ENCODE measurements at regions not wholly inside any gene's neighbourhood (a gene's known extent, or its start where the extent isn't known, plus 50 kb on each side); places are given as distances from the start of the nearest gene placed in this dataset.
"Not testable (repeated sequence)": the region's sequence is repeated elsewhere in the genome, so short reads cannot be mapped to it uniquely, and the experiment has no call there.

DNA sequence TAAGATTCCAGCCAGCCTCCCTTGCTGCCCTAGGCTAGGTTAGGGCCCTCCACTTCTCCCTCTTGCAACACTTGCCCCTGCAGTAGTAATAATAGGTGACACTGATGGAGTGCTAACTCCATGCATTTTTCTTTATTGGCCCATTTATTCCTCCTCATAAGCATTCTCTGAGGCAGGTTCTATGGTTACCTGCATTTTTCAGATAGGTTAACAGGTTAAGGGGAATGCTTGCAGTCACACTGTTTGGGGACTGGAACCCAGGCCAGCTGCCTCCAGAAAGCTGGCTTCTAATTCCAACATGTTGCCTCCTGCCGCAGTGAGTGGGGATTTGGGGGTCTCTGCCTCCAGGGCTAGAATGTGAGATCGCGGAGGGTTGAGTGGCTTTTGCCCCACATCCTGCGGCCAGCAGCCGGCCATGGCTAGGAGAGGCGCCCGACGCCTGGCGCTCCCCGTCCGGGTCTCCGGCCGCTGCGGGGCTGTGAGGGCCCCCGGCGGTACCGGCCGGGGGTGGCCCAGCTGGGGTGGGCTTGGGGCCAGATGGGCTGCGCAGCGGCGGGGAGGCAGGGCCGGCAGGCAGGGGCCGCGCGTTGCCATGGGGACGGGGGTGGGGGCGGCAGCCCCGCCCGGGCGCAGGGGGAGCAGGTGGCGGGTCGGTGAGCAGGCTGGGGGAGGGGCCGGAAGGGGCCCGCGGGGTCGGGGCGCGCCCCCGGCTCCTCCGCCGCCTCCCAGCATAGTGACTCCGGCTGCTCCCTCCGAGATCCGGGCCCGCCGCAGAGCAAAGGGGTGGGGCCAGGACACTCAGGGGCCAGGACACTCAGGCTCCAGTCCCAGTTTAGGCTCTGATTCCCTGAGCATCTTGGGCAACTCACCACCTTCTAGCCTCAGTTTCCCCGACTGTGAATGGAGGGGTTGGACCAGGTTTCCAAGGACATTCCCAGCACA is 68.4 kb upstream of the SSBP3 start:
- peaks cover 36% of the 10 kb centered on the region for H3K4me1 ChIP-seq (ENCODE audit: insufficient read depth, insufficient read length)
- DNase-seq (ENCODE audit: low read depth, low spot score), result no peak
- H3K36me3 ChIP-seq (ENCODE audit: insufficient read depth, insufficient read length, low read length), result no peaks in the 10 kb centered on the region
- peaks cover 10% of the 10 kb centered on the region for H3K27me3 ChIP-seq (ENCODE audit: insufficient read depth, insufficient read length)
- H3K4me3 ChIP-seq (ENCODE audit: insufficient read length, low read depth), result peak overlapping the region; percentile 33
- no peaks in the 10 kb centered on the region for H3K9me3 ChIP-seq (ENCODE audit: insufficient read depth, low read length)
- H3K9ac ChIP-seq (ENCODE audit: insufficient read length, low read depth), result peak overlapping the region; percentile 73
- TF ChIP-seq ZNF274 (IDR thresholded peaks at IDR 0.05; ENCODE audit: low read depth, low read length), result no peak
- TF ChIP-seq YY1 (IDR thresholded peaks at IDR 0.05; ENCODE audit: insufficient read depth, insufficient read length), result no peak
- no peak for TF ChIP-seq SUZ12 (IDR thresholded peaks at IDR 0.05; ENCODE audit: extremely low read depth, insufficient read depth, insufficient read length)

DNA sequence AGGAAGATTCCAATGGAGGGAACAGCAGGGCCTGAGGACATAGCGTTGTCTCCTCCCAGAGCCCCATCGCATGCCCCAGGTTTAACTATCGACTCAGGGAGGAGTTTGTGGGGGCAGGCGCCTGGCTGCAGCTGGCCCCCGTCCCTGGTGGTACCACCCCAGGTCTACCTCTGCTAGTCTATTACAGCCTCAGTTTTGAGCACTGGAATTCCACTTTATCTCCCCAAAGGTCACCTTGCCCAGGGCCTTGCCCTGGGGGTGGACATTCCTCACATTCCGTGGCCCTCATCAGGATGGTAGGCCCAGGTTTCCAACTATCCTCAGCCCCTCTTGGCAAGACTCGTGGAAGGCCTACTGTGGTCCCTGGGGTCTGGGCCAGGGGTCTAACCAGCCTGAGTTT is 65.4 kb upstream of the SSBP3 start:
- peaks cover 33% of the 10 kb centered on the region for H3K4me1 ChIP-seq (ENCODE audit: insufficient read depth, insufficient read length)
- no peaks in the 10 kb centered on the region for H3K36me3 ChIP-seq (ENCODE audit: insufficient read depth, insufficient read length, low read length)
- no peaks in the 10 kb centered on the region for H3K9me3 ChIP-seq (ENCODE audit: insufficient read depth, low read length)
- H3K9ac ChIP-seq (ENCODE audit: insufficient read length, low read depth), result no peak overlapping the region
- no peak for DNase-seq (ENCODE audit: low read depth, low spot score)
- no peak overlapping the region for H3K4me3 ChIP-seq (ENCODE audit: insufficient read length, low read depth)
- TF ChIP-seq ZNF274 (IDR thresholded peaks at IDR 0.05; ENCODE audit: low read depth, low read length) (no peak), SUZ12 (IDR thresholded peaks at IDR 0.05; ENCODE audit: extremely low read depth, insufficient read depth, insufficient read length) (no peak), YY1 (IDR thresholded peaks at IDR 0.05; ENCODE audit: insufficient read depth, insufficient read length) (no peak)
- H3K27me3 ChIP-seq (ENCODE audit: insufficient read depth, insufficient read length), result peaks cover 10% of the 10 kb centered on the region

DNA sequence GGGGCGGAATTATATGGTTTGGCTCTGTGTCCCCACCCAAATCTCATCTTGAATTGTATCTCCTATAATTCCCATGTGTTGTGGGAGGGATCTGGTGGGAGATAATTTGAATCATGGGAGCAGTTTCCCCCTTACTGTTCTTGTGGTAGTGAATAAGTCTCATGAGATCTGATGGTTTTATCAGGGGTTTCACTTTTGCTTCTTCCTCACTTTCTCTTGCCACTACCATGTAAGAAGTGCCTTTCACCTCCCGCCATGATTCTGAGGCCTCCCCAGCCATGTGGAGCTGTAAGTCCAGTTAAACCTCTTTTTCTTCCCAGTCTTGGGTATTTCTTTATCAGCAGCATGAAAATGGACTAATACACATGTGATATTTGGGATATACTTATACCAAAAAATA is 63.2 kb upstream of the SSBP3 start:
- not testable (repeated sequence) for H3K36me3 ChIP-seq (ENCODE audit: insufficient read depth, insufficient read length, low read length); H3K9ac ChIP-seq (ENCODE audit: insufficient read length, low read depth); DNase-seq (ENCODE audit: low read depth, low spot score); H3K9me3 ChIP-seq (ENCODE audit: insufficient read depth, low read length); H3K4me3 ChIP-seq (ENCODE audit: insufficient read length, low read depth)
- Histone ChIP-seq H3K4me1 (ENCODE audit: insufficient read depth, insufficient read length) (peaks cover 31% of the 10 kb centered on the region), H3K27me3 (ENCODE audit: insufficient read depth, insufficient read length) (peaks cover 10% of the 10 kb centered on the region)

DNA sequence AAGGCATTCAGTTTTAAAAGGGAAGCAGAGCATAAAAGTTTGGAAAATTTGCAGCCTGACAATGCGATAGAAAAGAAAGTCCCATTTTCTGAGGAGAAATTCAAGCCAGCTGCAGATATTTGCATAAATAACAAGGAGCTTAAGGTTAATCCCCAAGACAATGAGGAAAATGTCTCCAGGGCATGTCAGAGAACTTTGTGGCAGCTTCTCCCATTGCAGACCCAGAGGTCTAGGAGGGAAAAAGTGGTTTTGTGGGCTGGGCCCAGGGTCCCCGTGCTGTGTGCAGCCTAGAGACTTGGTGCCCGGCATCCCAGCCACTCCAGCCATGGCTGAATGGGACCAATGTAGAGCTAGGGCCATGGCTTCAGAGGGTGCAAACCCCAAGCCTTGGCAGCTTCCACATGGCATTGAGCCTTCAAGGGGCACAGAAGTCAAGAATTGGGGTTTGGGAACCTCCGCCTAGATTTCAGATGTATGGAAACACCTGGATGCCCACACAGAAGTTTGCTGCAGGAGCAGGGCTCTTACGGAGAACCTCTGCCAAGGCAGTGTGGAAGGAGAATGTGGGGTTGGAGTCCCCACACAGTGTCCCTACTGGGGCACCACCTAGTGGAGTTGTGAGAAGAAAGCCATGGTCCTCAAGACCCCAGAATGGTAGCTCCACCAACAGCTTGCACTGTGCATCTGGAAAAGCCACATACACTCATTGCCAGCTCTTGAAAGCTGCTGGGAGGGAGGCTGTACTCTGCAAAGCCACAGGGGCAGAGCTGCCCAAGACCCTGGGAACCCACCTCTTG is 62.3 kb upstream of the SSBP3 start:
- peaks cover 33% of the 10 kb centered on the region for H3K4me1 ChIP-seq (ENCODE audit: insufficient read depth, insufficient read length)
- not testable (repeated sequence) for H3K9me3 ChIP-seq (ENCODE audit: insufficient read depth, low read length); H3K27me3 ChIP-seq (ENCODE audit: insufficient read depth, insufficient read length); H3K9ac ChIP-seq (ENCODE audit: insufficient read length, low read depth); DNase-seq (ENCODE audit: low read depth, low spot score); H3K4me3 ChIP-seq (ENCODE audit: insufficient read length, low read depth); H3K36me3 ChIP-seq (ENCODE audit: insufficient read depth, insufficient read length, low read length)

DNA sequence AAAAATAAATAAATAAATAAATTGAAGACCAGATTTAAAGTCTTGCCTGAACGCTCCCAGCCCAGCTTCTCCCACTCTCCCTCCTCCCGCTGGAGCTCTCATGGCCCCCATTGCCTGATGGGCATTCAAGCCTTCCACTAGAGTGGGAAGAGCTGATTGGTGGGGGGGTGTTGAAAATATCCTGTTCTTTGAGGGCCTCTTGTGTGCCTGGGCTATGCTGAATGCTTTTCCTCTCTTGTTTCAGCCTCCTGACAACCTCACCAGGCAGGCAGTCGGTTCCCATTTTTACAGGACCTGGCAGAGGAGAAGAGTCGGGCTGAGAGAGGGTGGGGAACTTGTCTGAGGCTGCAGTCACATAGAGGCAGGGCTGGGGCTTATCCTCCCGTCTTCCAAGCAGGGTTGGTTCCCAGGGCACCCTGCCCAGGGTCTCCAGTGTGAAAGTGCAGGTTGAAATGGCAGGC is 59.2 kb upstream of the SSBP3 start:
- Histone ChIP-seq H3K9me3 (ENCODE audit: insufficient read depth, low read length) (no peaks in the 10 kb centered on the region), H3K27me3 (ENCODE audit: insufficient read depth, insufficient read length) (no peaks in the 10 kb centered on the region), H3K4me1 (ENCODE audit: insufficient read depth, insufficient read length) (peaks cover 47% of the 10 kb centered on the region), H3K36me3 (ENCODE audit: insufficient read depth, insufficient read length, low read length) (no peaks in the 10 kb centered on the region), H3K9ac (ENCODE audit: insufficient read length, low read depth) (peak overlapping the region; percentile 42), H3K4me3 (ENCODE audit: insufficient read length, low read depth) (no peak overlapping the region)
- DNase-seq (ENCODE audit: low read depth, low spot score), result no peak
- TF ChIP-seq SUZ12 (IDR thresholded peaks at IDR 0.05; ENCODE audit: extremely low read depth, insufficient read depth, insufficient read length) (no peak), ZNF274 (IDR thresholded peaks at IDR 0.05; ENCODE audit: low read depth, low read length) (no peak), YY1 (IDR thresholded peaks at IDR 0.05; ENCODE audit: insufficient read depth, insufficient read length) (no peak)

DNA sequence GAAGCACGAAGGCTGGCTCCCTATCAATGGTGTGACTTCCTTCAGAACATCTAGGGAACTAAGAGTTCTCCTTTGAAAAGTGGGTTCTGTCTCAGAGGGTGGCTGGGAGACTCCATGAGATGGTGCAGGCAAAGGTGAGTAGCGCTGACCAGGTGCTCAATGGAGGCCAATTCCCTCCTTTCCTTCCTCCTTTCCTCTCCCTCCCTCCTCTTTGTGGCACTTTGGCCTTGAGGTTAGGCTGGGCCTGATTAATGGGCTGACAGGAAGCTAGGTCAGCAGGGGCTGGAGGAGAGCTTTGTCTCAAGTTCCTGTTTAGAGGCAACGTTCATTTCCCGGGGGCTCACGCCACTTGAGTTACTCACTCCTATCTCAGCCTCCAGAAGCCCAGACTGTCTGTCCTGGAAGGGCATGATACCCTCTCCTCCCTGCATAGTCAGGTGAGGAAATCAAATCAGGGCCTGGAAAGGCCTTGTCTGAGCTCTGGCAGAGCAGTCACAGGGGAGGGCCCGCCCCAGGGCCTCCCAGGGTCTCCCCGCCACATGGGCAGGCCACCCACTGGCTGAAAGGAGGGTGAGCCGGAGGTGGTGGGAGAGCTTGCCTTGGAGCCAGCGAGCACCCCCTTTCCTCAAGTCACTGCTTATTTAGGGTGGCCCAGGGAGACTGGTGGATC is 58.4 kb upstream of the SSBP3 start:
- H3K36me3 ChIP-seq (ENCODE audit: insufficient read depth, insufficient read length, low read length), result no peaks in the 10 kb centered on the region
- no peaks in the 10 kb centered on the region for H3K27me3 ChIP-seq (ENCODE audit: insufficient read depth, insufficient read length)
- no peak for TF ChIP-seq ZNF274 (IDR thresholded peaks at IDR 0.05; ENCODE audit: low read depth, low read length)
- no peak for TF ChIP-seq YY1 (IDR thresholded peaks at IDR 0.05; ENCODE audit: insufficient read depth, insufficient read length)
- TF ChIP-seq SUZ12 (IDR thresholded peaks at IDR 0.05; ENCODE audit: extremely low read depth, insufficient read depth, insufficient read length), result no peak
- H3K9ac ChIP-seq (ENCODE audit: insufficient read length, low read depth), result peak overlapping the region; percentile 58
- DNase-seq (ENCODE audit: low read depth, low spot score), result no peak
- no peaks in the 10 kb centered on the region for H3K9me3 ChIP-seq (ENCODE audit: insufficient read depth, low read length)
- H3K4me3 ChIP-seq (ENCODE audit: insufficient read length, low read depth), result no peak overlapping the region
- H3K4me1 ChIP-seq (ENCODE audit: insufficient read depth, insufficient read length), result peaks cover 52% of the 10 kb centered on the region

DNA sequence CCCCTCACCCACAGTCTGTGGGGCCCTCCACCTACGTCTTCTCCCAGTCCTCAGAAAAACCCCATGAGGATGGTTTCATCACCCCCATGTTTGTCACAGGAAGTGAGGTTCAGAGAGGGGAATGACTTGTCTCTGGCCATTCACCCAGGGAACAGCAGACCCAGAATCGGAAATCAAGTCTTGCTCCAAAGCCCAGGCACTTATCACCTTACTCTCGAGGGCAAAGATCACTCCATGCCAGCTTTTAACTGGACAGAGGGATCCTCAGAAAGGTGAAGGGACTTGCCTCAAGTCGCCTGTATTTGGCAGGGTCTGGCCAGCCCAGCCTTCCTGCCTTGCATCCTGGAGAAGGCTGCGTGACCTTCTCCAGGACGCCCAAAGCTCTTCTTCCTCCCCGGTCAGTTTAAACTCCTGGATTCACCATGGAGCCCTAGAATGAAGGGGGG is 57.9 kb upstream of the SSBP3 start:
- Histone ChIP-seq H3K27me3 (ENCODE audit: insufficient read depth, insufficient read length) (no peaks in the 10 kb centered on the region), H3K9me3 (ENCODE audit: insufficient read depth, low read length) (no peaks in the 10 kb centered on the region), H3K4me1 (ENCODE audit: insufficient read depth, insufficient read length) (peaks cover 56% of the 10 kb centered on the region), H3K4me3 (ENCODE audit: insufficient read length, low read depth) (no peak overlapping the region), H3K9ac (ENCODE audit: insufficient read length, low read depth) (peak overlapping the region; percentile 44), H3K36me3 (ENCODE audit: insufficient read depth, insufficient read length, low read length) (no peaks in the 10 kb centered on the region)
- TF ChIP-seq SUZ12 (IDR thresholded peaks at IDR 0.05; ENCODE audit: extremely low read depth, insufficient read depth, insufficient read length), result no peak
- TF ChIP-seq ZNF274 (IDR thresholded peaks at IDR 0.05; ENCODE audit: low read depth, low read length), result no peak
- no peak for TF ChIP-seq YY1 (IDR thresholded peaks at IDR 0.05; ENCODE audit: insufficient read depth, insufficient read length)
- DNase-seq (ENCODE audit: low read depth, low spot score), result no peak

Data from NT2/D1 (cell line).